ENCODE measurements at regions not wholly inside any gene's neighbourhood (a gene's known extent, or its start where the extent isn't known, plus 50 kb on each side); places are given as distances from the start of the nearest gene placed in this dataset.
A peak's percentile ranks its signal among the peaks of the same experiment; 100 is the strongest.

GRCh38 chr15:93452537-93453211, 363.7 kb upstream of the RGMA start:
- Histone ChIP-seq H3K36me3 (no peaks in the 10 kb centered on the region), H3K4me3 (no peak overlapping the region), H3K9me3 (no peaks in the 10 kb centered on the region), H3K27ac (peak overlapping the region in 3 of 4 donors; percentile 26 to 58 (median 32)), H3K27me3 (no peaks in the 10 kb centered on the region), H3K4me1 (peaks cover 0 to 18% of the 10 kb centered on the region in 2 donors)
- DNase-seq = no peak
- in situ Hi-C loops (cut with MboI; ENCODE audit: low sequenced_read_pairs in 4 of 4) = loop anchor here in 1 of 4 donors (25.0 kb wide), 2 partner anchors 365 to 640 kb away; partner anchors contain the start of gene RGMA
- TF ChIP-seq POLR2A (IDR thresholded peaks at IDR 0.05) = no peak
- ATAC-seq = no peak
- intact Hi-C loops (cut with DNase I; ENCODE audit: low total_unique reads) = no loop called here

GRCh38 chr15:93451822-93452221, 362.8 kb upstream of the RGMA start:
- DNase-seq (no peak), ATAC-seq (no peak)
- peaks cover 0 to 18% of the 10 kb centered on the region in 2 donors for H3K4me1 ChIP-seq
- H3K36me3 ChIP-seq = no peaks in the 10 kb centered on the region
- no peak for TF ChIP-seq POLR2A (IDR thresholded peaks at IDR 0.05)
- TF ChIP-seq, protein P1, sequence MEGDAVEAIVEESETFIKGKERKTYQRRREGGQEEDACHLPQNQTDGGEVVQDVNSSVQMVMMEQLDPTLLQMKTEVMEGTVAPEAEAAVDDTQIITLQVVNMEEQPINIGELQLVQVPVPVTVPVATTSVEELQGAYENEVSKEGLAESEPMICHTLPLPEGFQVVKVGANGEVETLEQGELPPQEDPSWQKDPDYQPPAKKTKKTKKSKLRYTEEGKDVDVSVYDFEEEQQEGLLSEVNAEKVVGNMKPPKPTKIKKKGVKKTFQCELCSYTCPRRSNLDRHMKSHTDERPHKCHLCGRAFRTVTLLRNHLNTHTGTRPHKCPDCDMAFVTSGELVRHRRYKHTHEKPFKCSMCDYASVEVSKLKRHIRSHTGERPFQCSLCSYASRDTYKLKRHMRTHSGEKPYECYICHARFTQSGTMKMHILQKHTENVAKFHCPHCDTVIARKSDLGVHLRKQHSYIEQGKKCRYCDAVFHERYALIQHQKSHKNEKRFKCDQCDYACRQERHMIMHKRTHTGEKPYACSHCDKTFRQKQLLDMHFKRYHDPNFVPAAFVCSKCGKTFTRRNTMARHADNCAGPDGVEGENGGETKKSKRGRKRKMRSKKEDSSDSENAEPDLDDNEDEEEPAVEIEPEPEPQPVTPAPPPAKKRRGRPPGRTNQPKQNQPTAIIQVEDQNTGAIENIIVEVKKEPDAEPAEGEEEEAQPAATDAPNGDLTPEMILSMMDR (IDR thresholded peaks at IDR 0.05 in 4 of 5, conservative IDR thresholded peaks at IDR 0.05 in 1 of 5) = no peak
- H3K27me3 ChIP-seq = no peaks in the 10 kb centered on the region
- H3K9me3 ChIP-seq = no peaks in the 10 kb centered on the region
- intact Hi-C loops (cut with DNase I; ENCODE audit: low total_unique reads) = no loop called here
- in situ Hi-C loops (cut with MboI; ENCODE audit: low sequenced_read_pairs in 4 of 4) = loop anchor here in 1 of 4 donors (25.0 kb wide), 2 partner anchors 365 to 640 kb away; partner anchors contain the start of gene RGMA
- no peak overlapping the region for H3K4me3 ChIP-seq
- H3K27ac ChIP-seq = peak overlapping the region in 3 of 4 donors; percentile 10 to 35 (median 11)

GRCh38 chr15:93451265-93451664, 362.3 kb upstream of the RGMA start:
- DNase-seq = peak; percentile 19 to 51
- H3K4me1 ChIP-seq = peaks cover 0 to 18% of the 10 kb centered on the region in 2 donors
- H3K36me3 ChIP-seq = no peaks in the 10 kb centered on the region
- TF ChIP-seq, protein P1 (IDR thresholded peaks at IDR 0.05 in 4 of 5, conservative IDR thresholded peaks at IDR 0.05 in 1 of 5) = no peak
- TF ChIP-seq POLR2A (IDR thresholded peaks at IDR 0.05) = no peak
- intact Hi-C loops (cut with DNase I; ENCODE audit: low total_unique reads) (no loop called here), in situ Hi-C loops (cut with MboI; ENCODE audit: low sequenced_read_pairs in 4 of 4) (loop anchor here in 1 of 4 donors (25.0 kb wide), 2 partner anchors 364 to 639 kb away; partner anchors contain the start of gene RGMA)
- peak overlapping the region in 3 of 4 donors; percentile 5 to 11 (median 10) for H3K27ac ChIP-seq
- ATAC-seq = no peak
- no peak overlapping the region for H3K4me3 ChIP-seq
- no peaks in the 10 kb centered on the region for H3K9me3 ChIP-seq
- no peaks in the 10 kb centered on the region for H3K27me3 ChIP-seq

- H3K4me3 ChIP-seq = no peak overlapping the region
- DNase-seq (no peak), ATAC-seq (no peak)
- TF ChIP-seq, protein P1 (IDR thresholded peaks at IDR 0.05 in 4 of 5, conservative IDR thresholded peaks at IDR 0.05 in 1 of 5) = no peak
- no peak for TF ChIP-seq POLR2A (IDR thresholded peaks at IDR 0.05)
- H3K4me1 ChIP-seq = peaks cover 0 to 14% of the 10 kb centered on the region in 2 donors
- in situ Hi-C loops (cut with MboI; ENCODE audit: low sequenced_read_pairs in 4 of 4) = loop anchor here in 2 of 4 donors (25.0 kb wide), 3 partner anchors 362 to 662 kb away; partner anchors contain the start of gene RGMA (in 1 of the 2)
- intact Hi-C loops (cut with DNase I; ENCODE audit: low total_unique reads) = no loop called here
- H3K9me3 ChIP-seq = no peaks in the 10 kb centered on the region
- H3K36me3 ChIP-seq = no peaks in the 10 kb centered on the region
- no peaks in the 10 kb centered on the region for H3K27me3 ChIP-seq
- H3K27ac ChIP-seq = peak overlapping the region in 1 of 4 donors; percentile 1
Measured at GRCh38 chr15:93449798-93450197, 360.8 kb upstream of the RGMA start.

GRCh38 chr15:93438310-93438709, 349.3 kb upstream of the RGMA start:
- in situ Hi-C loops (cut with MboI; ENCODE audit: low sequenced_read_pairs in 4 of 4) = loop anchor here in 1 of 4 donors (25.0 kb wide), 1 partner anchor 651 kb away; no protein-coding TSS in a partner anchor
- ATAC-seq = no peak
- no peaks in the 10 kb centered on the region for H3K27me3 ChIP-seq

More at GRCh38 chr15:93438310-93438709, 349.3 kb upstream of the RGMA start:
- no peak overlapping the region for H3K4me3 ChIP-seq
- H3K4me1 ChIP-seq = no peaks in the 10 kb centered on the region
- H3K36me3 ChIP-seq = no peaks in the 10 kb centered on the region
- H3K27ac ChIP-seq = no peak overlapping the region
- DNase-seq = no peak
- no peaks in the 10 kb centered on the region for H3K9me3 ChIP-seq
- TF ChIP-seq, protein P1 (IDR thresholded peaks at IDR 0.05 in 4 of 5, conservative IDR thresholded peaks at IDR 0.05 in 1 of 5) = no peak
- TF ChIP-seq POLR2A (IDR thresholded peaks at IDR 0.05) = no peak
- intact Hi-C loops (cut with DNase I; ENCODE audit: low total_unique reads) = no loop called here

Measured in gastrocnemius medialis (tissue), 4 donors.